ENCODE measurements at regions not wholly inside any gene's neighbourhood (a gene's known extent, or its start where the extent isn't known, plus 50 kb on each side); places are given as distances from the start of the nearest gene placed in this dataset.

DNA sequence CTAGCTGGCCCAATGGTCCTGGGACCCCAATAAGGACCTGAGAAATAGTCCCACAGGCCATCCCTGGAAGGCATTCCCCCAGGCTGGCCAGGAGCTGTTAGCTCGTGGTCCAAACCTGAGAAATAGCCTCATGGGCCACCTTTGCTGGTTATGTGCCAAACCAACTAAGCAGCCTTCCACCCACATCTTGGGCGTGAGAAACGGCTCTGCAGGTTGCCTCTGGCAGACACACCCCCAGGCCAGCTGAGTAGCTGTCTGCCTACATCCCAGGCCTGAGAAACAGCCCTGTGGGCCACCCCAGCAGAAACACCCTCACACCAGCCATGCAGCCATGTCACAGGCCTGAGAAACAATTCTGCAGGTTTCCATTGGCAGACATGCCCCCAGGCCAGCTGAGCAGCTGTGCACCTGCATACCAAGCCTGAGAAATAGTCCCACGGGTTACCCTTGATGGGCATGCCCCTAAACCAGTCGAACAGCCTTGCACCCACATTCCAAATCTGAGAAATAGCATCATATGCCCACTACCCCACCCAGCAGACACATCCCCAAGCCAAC, 567.8 kb upstream of the ID4 start:
- Histone ChIP-seq H2BK20ac (ENCODE audit: low read depth, low read length) (no peak overlapping the region), H3K23ac (ENCODE audit: low read depth, low read length) (no peak overlapping the region), H3K4me3 (ENCODE audit: insufficient read depth, low read depth, low read length) (no peak overlapping the region), H2BK5ac (ENCODE audit: low read depth, low read length, poor library complexity, severe bottlenecking) (no peak overlapping the region), H2BK15ac (ENCODE audit: low read depth, low read length) (no peak overlapping the region), H3K27me3 (ENCODE audit: control insufficient read depth, insufficient read depth, low read length) (no peaks in the 10 kb centered on the region), H2AK9ac (replicated peaks; ENCODE audit: low read depth, low read length, poor library complexity) (peak overlapping the region; percentile 55), H4K8ac (ENCODE audit: low read depth in 2 of 2, low read length in 2 of 2) (no peak overlapping the region), H3K4ac (ENCODE audit: low read depth, low read length) (no peak overlapping the region), H3K9me1 (ENCODE audit: insufficient read depth, low read length) (no peaks in the 10 kb centered on the region), H2BK120ac (ENCODE audit: low read depth, low read length) (no peak overlapping the region), H3K36me3 (ENCODE audit: control insufficient read depth, insufficient read depth, low read length) (no peaks in the 10 kb centered on the region), H4K20me1 (ENCODE audit: insufficient read depth, low read length) (no peaks in the 10 kb centered on the region), H3K18ac (ENCODE audit: low read depth, low read length) (no peak overlapping the region), H2AK5ac (ENCODE audit: low read depth, low read length) (no peak overlapping the region), H3K4me2 (ENCODE audit: low read depth, low read length) (no peak overlapping the region), H4K5ac (ENCODE audit: low read depth, low read length) (no peak overlapping the region), H3K14ac (replicated peaks; ENCODE audit: low read depth, low read length) (no peak overlapping the region), H3K79me1 (ENCODE audit: low read depth in 1 of 2, low read length in 2 of 2) (no peaks in the 10 kb centered on the region), H2AFZ (replicated peaks; ENCODE audit: low read length, poor library complexity) (no peak overlapping the region), H4K91ac (ENCODE audit: insufficient read depth, low read depth, low read length) (no peak overlapping the region), H3K4me1 (ENCODE audit: control insufficient read depth, insufficient read depth, low read length) (no peaks in the 10 kb centered on the region), H3K9me3 (ENCODE audit: control insufficient read depth, insufficient read depth, low read length) (peaks cover 15% of the 10 kb centered on the region), H3K9ac (ENCODE audit: low read depth, low read length) (no peak overlapping the region), H3K27ac (ENCODE audit: insufficient read depth, low read length) (no peak overlapping the region), H3K56ac (ENCODE audit: extremely low read depth, insufficient read depth, low read length) (no peak overlapping the region)
- dilution Hi-C loops (cut with HindIII; ENCODE audit: low sequenced_read_pairs, unreplicated experiment) (no loop called here), intact Hi-C loops (cut with micrococcal nuclease) (no loop called here), in situ Hi-C loops (cut with MboI; ENCODE audit: low sequenced_read_pairs) (no loop called here)
- 40% methylated on average over 1 of the region's 5 CpGs; no CpG with 5 or more reads in 1 of the 2 experiments for WGBS, 2 experiments (ENCODE audit: extremely low coverage in 2 of 2, insufficient read length in 1 of 2)
- ChIA-PET CTCF (no interaction called here), POLR2A (ENCODE audit: unreplicated experiment) (no interaction called here)
- TF ChIP-seq FOS (IDR thresholded peaks at IDR 0.05; ENCODE audit: low read depth, low read length) = no peak
- TF ChIP-seq SMC3 (IDR thresholded peaks at IDR 0.05; ENCODE audit: low read depth, low read length) = no peak
- no peak for TF ChIP-seq CTCF (conservative IDR thresholded peaks at IDR 0.05; ENCODE audit: low read depth, low read length)
- no peak for TF ChIP-seq CHD1 (IDR thresholded peaks at IDR 0.05; ENCODE audit: low read depth, low read length)
- TF ChIP-seq RFX5 (IDR thresholded peaks at IDR 0.05; ENCODE audit: low read depth, low read length) = no peak
- no peak for TF ChIP-seq NFE2L2 (IDR thresholded peaks at IDR 0.05; ENCODE audit: low read depth, low read length)
- no peak for TF ChIP-seq CEBPB (IDR thresholded peaks at IDR 0.05; ENCODE audit: low read depth, low read length)
- TF ChIP-seq, protein P1, sequence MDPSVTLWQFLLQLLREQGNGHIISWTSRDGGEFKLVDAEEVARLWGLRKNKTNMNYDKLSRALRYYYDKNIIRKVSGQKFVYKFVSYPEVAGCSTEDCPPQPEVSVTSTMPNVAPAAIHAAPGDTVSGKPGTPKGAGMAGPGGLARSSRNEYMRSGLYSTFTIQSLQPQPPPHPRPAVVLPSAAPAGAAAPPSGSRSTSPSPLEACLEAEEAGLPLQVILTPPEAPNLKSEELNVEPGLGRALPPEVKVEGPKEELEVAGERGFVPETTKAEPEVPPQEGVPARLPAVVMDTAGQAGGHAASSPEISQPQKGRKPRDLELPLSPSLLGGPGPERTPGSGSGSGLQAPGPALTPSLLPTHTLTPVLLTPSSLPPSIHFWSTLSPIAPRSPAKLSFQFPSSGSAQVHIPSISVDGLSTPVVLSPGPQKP (IDR thresholded peaks at IDR 0.05; ENCODE audit: borderline replicate concordance, low read depth, low read length) = no peak
- ATAC-seq (ENCODE audit: low read depth) (no peak), DNase-seq (no peak)
- BruUV-seq (replicated peaks) = no TSS peak

Measured in IMR-90 (cell line).